Stimulated activated CD8-positive, alpha-beta memory T cell treated with anti-CD3 and anti-CD28 coated beads, Interleukin-4, amount 100 ng/mL, for 48 hours (primary cell): ENCODE measurements at regions not wholly inside any gene's neighbourhood (a gene's known extent, or its start where the extent isn't known, plus 50 kb on each side); places are given as distances from the start of the nearest gene placed in this dataset.

Experiments
- DNase-seq: peaks from one replicate; pipeline ENCODE4 v3.0.0-alpha.2; 2020

DNA sequence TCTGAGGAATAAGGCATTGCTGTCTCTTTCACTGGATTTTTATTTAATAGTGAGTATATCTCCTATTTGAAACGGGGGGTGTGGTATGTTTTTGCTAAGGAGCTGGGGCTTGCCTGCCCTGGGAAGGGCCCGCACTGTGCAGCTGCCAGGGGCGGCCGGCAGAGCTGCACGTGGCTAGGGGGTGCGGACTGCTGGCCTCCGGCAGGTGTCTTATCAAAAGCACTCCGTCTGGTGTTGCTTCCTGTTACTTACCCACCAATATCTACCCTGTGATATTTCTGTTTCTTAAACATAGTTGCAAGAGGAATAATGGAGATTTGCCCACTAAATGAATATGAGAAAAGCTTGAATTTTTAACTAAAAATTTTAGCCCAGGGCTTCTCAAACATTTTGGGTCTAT is 232.0 kb downstream of the IRX1 start:
- no peak for DNase-seq

DNA sequence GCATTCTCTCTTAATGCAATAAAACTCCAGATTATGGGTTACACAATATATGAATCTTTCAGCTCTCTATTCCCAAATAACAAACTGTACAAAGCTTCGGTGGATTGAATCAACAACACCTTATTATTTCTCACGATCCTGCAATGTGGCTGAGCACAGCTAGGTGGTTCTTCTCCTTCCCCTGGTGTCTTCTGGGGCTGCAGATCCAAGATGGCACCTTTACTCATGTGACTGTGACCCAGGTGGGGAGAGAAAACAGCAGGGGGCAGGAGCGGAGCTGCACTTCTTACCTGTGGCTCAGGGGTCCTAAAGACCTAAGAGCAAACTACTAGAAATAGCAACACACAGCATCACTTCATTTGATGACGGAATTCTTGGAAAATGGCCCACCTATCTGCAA is 233.1 kb downstream of the IRX1 start:
- no peak for DNase-seq

- no peak for DNase-seq
Measured at GRCh38 chr5:3833566-3833965, 237.9 kb downstream of the IRX1 start.

GRCh38 chr5:3835811-3836210 is 240.2 kb downstream of the IRX1 start:
- DNase-seq: no peak

- no peak for DNase-seq
Measured at GRCh38 chr5:3836528-3836927, 240.9 kb downstream of the IRX1 start.

DNA sequence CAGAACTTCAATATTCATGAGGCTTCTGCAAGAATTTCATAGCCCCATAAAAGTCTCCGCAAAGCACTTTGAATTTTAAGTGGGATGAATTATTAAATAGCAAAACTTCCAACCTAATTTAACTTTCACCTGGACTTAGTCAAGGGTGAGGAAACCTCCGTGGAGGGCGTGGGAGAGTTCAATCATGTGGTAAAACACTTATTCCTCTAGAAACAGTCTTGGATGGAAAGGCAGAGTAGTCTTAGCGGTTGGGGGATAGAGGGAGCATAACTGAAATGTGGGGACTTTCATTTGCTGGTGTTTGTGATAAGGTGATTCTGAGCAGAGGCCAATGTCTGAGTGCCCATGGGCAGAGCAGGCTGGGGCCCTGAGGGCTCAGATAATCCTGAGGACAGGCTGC is 241.9 kb downstream of the IRX1 start:
- DNase-seq: no peak

DNA sequence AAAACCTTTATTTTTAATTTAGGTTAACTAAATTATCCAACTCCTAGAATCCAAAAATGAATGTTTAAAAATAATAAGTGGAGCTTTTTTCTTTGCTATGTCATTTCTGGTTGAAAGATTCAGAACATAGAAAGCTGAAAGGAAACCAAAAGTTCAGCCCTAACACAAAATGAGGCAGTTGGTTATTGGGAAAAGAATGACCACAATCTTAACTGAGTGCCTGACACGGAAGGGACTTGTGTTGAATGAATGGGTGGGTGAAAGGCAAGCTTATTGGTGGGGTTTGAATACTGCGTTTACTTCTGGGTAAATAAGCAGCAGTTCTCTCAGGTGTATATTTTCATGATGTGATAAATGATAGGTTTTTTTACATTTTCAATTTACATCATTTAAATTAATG is 243.5 kb downstream of the IRX1 start:
- no peak for DNase-seq

DNA sequence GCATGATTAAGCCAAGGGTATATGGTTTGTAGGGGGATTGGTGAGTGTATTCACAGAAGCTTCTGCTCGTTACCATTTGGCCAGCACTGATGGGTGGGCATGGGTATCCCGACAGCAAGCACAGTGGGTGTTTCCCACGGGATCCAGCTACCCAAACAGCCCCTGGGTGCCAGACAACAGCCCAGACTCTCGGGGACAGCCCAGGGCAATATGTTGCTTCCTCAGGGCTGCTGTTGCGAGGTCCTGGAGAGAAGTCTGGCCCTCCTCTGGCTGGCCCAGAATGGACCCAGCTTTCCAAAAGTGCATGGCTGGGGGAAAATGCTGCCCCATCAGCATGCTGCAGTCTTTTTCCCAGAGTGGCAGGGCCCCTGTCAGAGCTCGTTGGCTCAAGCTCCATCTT is 247.0 kb downstream of the IRX1 start:
- no peak for DNase-seq

DNA sequence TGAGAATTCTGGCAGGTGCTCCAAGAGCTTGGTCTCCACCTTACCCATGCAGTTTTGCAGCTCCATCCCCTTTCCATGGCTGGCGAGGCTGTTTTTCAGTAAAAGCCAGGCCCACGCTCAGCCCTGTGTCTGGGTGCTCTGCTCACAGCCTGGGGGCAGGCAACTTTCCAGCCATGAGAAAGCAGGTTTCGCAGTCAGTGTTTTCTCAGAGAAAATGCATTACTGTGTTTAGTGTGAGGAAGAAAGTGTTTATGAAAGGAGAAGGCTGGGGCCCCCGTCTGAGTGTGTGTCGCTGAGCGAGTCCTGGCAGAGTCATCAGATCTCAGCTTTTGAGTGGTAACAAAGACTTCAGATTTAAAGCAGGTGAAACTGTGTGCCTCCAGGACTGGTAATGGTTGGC is 248.1 kb downstream of the IRX1 start:
- no peak for DNase-seq

- no peak for DNase-seq
Measured at GRCh38 chr5:3844266-3844665, 248.6 kb downstream of the IRX1 start.

- no peak for DNase-seq
Measured at GRCh38 chr5:3845230-3845629, 249.6 kb downstream of the IRX1 start.

DNA sequence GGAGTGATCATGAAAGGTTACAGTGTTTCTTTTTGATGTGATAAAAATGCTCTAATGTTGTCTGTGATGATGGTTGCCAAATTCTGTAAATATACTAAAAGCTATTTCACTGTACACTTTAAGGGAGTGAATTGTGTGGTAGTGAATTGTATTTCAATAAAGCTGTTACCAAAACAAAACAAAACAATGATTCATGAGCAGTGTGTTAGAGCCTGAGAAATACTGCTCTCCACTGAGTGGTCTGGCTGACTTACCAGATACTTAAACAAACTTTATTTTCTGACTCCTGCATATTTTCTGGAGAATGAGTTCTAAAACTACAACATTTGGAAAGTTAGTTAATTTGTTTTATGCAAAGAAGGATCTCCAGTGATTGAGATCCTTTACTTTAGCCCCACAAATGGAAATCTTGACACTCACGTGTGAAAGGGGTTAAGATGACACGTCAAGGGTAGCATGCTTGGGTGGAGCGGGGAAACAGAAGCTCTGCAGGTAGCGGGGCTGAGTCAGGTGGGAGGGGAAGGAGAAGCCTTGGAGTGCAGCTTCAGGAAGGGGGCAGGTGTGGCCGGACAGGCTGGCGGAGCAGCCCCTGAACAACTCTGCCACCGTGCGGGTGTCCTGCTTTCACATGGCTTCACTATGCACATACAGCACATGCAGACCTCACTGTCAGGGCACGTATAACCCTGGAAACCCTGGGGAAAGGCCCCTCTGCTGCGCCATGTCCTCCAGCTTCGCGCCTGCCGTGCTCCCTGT is 256.7 kb downstream of the IRX1 start:
- no peak for DNase-seq

DNA sequence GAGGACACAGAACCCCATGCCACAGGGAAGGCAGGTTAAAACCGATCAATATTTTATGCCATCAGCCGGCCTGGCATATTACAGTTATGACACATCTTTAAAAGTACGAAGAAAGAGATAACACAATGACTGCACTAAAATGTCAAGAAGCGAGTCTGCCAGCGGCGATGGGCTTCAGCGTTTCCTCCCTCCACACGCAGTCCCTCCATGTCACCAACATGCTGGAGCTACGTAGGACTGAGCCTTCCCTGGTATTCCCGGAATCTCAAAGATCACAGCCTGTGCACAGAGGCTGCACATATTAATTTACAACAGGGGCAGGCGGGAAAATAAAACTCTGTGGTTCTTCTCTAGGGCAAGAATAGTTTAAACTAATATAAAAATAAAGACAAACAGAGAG is 257.7 kb downstream of the IRX1 start:
- no peak for DNase-seq

- no peak for DNase-seq
Measured at GRCh38 chr5:3854188-3854821, 258.7 kb downstream of the IRX1 start.

GRCh38 chr5:3856036-3856435 is 260.4 kb downstream of the IRX1 start:
- DNase-seq: no peak

- DNase-seq: no peak
Measured at GRCh38 chr5:3858524-3858923, 262.9 kb downstream of the IRX1 start.

GRCh38 chr5:3862906-3863305 is 267.3 kb downstream of the IRX1 start:
- no peak for DNase-seq

DNA sequence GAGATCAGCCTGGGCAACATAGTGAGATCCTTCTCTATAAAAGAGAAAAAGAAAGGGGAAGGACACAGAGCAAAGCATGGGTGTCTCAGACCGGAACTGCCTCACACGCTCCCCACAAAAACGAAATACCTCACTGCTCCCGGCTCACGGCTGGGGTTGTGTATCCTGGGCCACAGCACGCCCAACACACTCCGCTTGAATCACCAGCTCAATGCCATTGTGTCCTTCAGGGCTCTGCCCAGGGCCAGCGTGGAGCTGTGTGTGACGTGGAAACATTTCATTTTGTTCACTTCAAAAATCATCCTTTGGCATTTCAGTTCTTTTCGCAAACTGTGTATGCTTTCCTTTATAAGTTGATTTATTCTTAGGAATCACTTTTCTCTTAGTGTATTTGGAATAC is 279.5 kb downstream of the IRX1 start:
- DNase-seq: no peak

- no peak for DNase-seq
Measured at GRCh38 chr5:3878267-3878666, 282.6 kb downstream of the IRX1 start.

DNA sequence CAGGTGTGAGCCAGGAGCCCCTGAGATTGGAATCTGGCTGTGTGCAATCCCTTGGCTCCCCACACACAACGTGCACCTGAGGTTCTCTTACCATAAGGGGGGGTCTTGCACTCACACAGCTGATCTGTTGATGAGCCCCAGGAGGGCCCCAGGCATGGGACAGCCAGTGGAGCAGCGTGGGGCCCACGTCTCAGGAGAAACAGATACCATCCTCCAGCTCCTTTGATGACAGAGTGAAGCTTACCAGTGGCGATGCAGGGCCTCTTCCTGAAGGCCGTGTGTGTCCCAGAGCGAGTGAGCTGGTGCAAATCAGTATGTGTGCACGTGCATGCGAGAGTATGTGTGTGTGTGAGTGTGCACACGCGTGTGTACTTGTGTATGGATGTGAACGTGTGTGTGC is 287.4 kb downstream of the IRX1 start:
- DNase-seq: no peak

DNA sequence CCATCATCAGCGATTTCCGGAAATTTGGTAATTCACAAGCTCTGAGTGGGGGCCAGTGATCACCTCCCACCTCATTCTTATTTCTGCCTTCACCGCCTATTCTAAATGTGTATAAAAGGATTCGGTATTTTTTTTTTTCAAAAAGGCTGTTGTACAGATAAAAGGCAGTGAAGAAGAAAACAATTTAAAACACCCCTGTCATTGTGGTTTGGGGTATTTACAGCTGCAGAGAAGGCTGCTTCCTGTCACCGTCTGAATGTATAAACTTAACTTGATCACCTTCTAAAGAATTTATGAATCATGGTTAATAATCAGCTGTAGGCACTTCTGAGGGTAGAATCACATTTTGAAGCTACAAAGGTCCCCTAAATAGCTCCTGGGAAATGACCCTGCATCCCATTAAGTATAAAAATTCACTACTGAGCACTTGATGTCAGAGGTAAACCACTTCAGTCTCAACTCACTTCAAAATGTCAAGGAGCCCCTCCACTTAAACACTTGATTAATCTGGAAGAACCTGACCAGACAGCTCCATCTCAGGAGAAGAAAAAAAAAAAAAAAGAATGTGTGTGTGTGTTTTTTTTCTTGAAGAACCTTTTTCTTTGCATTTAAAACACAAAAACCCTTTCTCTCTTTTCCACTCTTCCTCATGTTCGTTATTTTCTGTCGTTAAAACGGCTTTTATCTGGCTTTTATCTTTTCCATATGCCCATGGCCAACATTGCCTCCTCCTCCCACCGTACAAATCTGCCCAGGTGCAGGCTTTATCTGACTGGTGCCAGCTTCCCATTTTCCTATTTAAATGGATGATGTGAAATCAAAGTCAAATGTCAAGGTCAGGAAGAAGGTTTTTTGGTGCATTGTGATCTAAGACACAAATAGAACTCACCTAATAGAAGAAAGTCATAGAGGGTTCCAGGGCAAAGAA is 291.2 kb downstream of the IRX1 start:
- DNase-seq: no peak

GRCh38 chr5:3888310-3888709 is 292.7 kb downstream of the IRX1 start:
- DNase-seq: no peak

GRCh38 chr5:3889412-3890142 is 293.9 kb downstream of the IRX1 start:
- no peak for DNase-seq
